Gastroesophageal sphincter (tissue), 4 donors: ENCODE measurements at regions not wholly inside any gene's neighbourhood (a gene's known extent, or its start where the extent isn't known, plus 50 kb on each side); places are given as distances from the start of the nearest gene placed in this dataset.

Source experiments
- ATAC-seq: fragments of 150-250 bp; one replicate; pipeline ENCODE4 v1.9.1; 2016; ENCODE audit warnings: mild to moderate bottlenecking, moderate library complexity
- H3K27ac ChIP-seq, 4 donors: fragments of 200-600 bp; sonication (generic) in 3 of 4; 1 replicate in 3 of 4; 2 replicates in 1 of 4; pipeline ENCODE4 v1.5.1; 2016 to 2019
- H3K27me3 ChIP-seq: fragments of 200-600 bp; sonication (generic); one replicate; pipeline ENCODE4 v1.5.1; 2019
- H3K36me3 ChIP-seq, 2 donors: fragments of 200-600 bp; sonication (generic); one replicate each; pipeline ENCODE4 v1.5.1; 2019; ENCODE audit warnings: control low read depth in 1 of 2
- H3K4me1 ChIP-seq, 3 donors: fragments of 200-600 bp; sonication (generic); 1 replicate in 2 of 3; 2 replicates in 1 of 3; pipeline ENCODE4 v1.5.1; 2016 to 2019; ENCODE audit warnings: control low read depth in 2 of 3
- H3K4me3 ChIP-seq, 2 donors: fragments of 200-600 bp; sonication (generic); one replicate each; pipeline ENCODE4 v1.5.1; 2019; ENCODE audit warnings: mild to moderate bottlenecking in 1 of 2, moderate library complexity in 1 of 2
- H3K9me3 ChIP-seq, 3 donors: fragments of 200-600 bp; sonication (generic); one replicate each; pipeline ENCODE4 v1.5.1; 2017 to 2019; ENCODE audit warnings: control low read depth in 2 of 3
- EP300 ChIP-seq: sonication (generic); formaldehyde crosslinking; IDR thresholded peaks from one replicate; pipeline ENCODE4 v1.6.1; 2017; ENCODE audit warnings: antibody characterized with exemption, mild to moderate bottlenecking
- POLR2A ChIP-seq, 2 donors: fragments of 450-650 bp; IDR thresholded peaks; one replicate each; pipeline ENCODE4 v1.6.1; 2017; ENCODE audit warnings: antibody characterized with exemption in 2 of 2, mild to moderate bottlenecking in 2 of 2, moderate library complexity in 1 of 2
- POLR2AphosphoS5 ChIP-seq: sonication (generic); formaldehyde crosslinking; IDR thresholded peaks from one replicate; pipeline ENCODE4 v1.6.1; 2017; ENCODE audit warnings: antibody characterized with exemption
- WGBS, 2 donors: methylation state at CpG; one replicate each; pipeline ENCODE4 v1.1.5; 2018; ENCODE audit warnings: low coverage in 1 of 2; 5-methylcytosine and 5-hydroxymethylcytosine counted together
- TF ChIP-seq, protein P1 (sequence below), 4 experiments: fragments of 200-600 bp in 2 of 4; fragments of 450-650 bp in 2 of 4; sonication (generic) in 1 of 4; IDR thresholded peaks; one replicate each; pipeline ENCODE4 v1.5.1; 2017 to 2019; ENCODE audit warnings: antibody characterized with exemption in 4 of 4, mild to moderate bottlenecking in 2 of 4, moderate library complexity in 2 of 4

DNA sequence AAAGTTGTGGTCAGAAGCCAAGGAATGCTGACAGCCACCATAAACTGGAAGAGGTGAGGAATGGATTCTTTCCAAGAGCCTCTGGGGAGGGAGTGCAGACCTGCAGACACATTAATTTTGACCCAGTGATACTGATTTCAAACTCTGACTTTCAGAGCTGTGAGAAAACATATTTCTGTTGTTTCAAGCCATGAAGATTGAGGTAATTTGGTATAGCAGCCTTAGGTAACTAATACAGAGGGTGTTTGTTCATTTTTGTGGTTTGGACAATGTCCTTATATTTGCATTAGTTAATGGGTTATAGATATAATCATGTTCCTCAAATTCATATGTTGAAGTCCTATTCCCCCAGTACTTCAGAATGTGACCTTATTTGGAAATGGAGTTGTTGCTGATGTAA lies 85.4 kb upstream of the GTSF1L start:
- no peak overlapping the region for H3K4me3 ChIP-seq
- H3K9me3 ChIP-seq: peaks cover 0 to 29% (median 0%) of the 10 kb centered on the region in 3 donors
- no peaks in the 10 kb centered on the region for H3K4me1 ChIP-seq
- no peak overlapping the region for H3K27ac ChIP-seq
- no peaks in the 10 kb centered on the region for H3K27me3 ChIP-seq
- TF ChIP-seq EP300 (no peak), POLR2AphosphoS5 (no peak), POLR2A (IDR thresholded peaks at IDR 0.05) (no peak)
- TF ChIP-seq, protein P1, sequence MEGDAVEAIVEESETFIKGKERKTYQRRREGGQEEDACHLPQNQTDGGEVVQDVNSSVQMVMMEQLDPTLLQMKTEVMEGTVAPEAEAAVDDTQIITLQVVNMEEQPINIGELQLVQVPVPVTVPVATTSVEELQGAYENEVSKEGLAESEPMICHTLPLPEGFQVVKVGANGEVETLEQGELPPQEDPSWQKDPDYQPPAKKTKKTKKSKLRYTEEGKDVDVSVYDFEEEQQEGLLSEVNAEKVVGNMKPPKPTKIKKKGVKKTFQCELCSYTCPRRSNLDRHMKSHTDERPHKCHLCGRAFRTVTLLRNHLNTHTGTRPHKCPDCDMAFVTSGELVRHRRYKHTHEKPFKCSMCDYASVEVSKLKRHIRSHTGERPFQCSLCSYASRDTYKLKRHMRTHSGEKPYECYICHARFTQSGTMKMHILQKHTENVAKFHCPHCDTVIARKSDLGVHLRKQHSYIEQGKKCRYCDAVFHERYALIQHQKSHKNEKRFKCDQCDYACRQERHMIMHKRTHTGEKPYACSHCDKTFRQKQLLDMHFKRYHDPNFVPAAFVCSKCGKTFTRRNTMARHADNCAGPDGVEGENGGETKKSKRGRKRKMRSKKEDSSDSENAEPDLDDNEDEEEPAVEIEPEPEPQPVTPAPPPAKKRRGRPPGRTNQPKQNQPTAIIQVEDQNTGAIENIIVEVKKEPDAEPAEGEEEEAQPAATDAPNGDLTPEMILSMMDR (IDR thresholded peaks at IDR 0.05): no peak
- H3K36me3 ChIP-seq: no peaks in the 10 kb centered on the region
- ATAC-seq: no peak

DNA sequence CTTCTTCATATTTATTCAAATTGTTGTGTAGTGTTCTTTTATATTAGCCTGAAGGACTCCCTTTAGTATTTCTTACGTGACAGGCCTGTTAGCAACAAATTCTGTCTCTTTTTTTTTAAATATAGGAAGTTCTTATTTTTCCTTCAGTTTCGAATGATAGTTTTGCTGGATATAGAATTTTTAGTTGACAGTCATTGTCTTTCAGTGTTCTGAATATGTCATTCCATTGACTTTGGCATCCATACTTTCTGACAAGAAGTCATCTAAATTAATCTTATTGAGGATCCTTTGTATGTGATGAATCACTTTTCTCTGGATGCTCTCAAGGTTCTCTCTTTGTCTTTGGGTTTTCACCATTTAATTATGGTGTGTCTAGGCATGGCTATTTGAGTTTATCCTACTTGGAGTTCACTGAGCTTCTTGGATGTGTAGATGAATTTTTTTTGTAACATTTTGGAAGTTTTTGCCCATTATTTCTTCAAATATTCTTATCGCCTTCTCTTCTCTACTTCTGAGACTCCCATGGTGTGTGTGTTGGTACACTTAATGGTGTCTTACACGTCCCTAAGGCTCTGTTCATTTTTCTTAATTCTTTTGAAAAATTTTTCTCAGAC lies 82.5 kb upstream of the GTSF1L start:
- Histone ChIP-seq H3K27ac (no peak overlapping the region), H3K4me3 (no peak overlapping the region), H3K36me3 (no peaks in the 10 kb centered on the region), H3K27me3 (no peaks in the 10 kb centered on the region), H3K9me3 (peaks cover 0 to 42% (median 0%) of the 10 kb centered on the region in 3 donors), H3K4me1 (no peaks in the 10 kb centered on the region)
- WGBS, 2 donors: 78 to 79% methylated on average over 2 to 4 of the region's 4 CpGs
- ATAC-seq: no peak
- no peak for TF ChIP-seq POLR2A (IDR thresholded peaks at IDR 0.05)
- no peak for TF ChIP-seq POLR2AphosphoS5
- TF ChIP-seq EP300: no peak
- TF ChIP-seq, protein P1 (IDR thresholded peaks at IDR 0.05): no peak

DNA sequence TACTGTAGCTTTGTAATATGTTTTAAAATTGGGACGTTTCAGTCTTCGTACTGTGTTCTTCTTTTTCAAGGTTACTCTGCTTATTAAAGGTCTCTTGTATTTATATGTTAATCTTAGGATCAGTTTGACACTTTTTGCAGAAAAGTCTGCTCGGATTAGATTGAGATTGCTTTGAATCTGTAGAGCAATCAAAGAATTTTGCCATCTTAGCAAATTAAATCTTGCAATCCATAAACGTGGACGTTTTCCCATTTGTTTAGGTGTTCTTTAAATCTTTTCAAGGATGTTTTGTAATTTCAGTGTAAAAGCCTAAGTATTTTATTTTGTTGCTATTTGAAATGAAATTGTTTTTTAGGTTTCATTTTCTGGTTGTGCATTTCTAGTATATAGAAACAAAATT lies 78.0 kb upstream of the GTSF1L start:
- TF ChIP-seq, protein P1 (IDR thresholded peaks at IDR 0.05): no peak
- TF ChIP-seq POLR2AphosphoS5: no peak
- no peak for TF ChIP-seq EP300
- TF ChIP-seq POLR2A (IDR thresholded peaks at IDR 0.05): no peak
- no peak overlapping the region for H3K4me3 ChIP-seq
- WGBS, 2 donors: 54 to 81% methylated on average over 5 of the region's 5 CpGs

DNA sequence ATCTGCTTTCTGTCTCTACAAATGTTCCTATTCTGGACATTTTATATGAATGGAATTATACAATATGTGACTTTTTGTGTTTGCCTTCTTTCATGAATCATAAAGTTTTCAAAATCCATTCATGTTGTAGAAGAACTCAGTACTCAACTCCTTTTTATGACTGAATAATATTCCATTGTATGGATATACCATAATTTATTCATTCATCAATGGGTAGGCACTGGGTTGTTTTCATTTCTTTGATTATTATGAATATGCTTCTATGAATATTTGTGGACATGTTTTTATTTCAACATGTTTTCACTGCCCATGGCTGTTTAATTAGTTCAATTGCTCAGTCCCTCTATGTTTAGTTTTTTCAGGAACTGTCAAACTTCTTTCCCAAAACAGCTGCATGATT lies 76.5 kb upstream of the GTSF1L start:
- no peak for ATAC-seq
- Histone ChIP-seq H3K36me3 (no peaks in the 10 kb centered on the region), H3K4me1 (peaks cover 0 to 6% (median 0%) of the 10 kb centered on the region in 3 donors), H3K9me3 (peaks cover 0 to 30% (median 0%) of the 10 kb centered on the region in 3 donors), H3K27ac (no peak overlapping the region), H3K4me3 (no peak overlapping the region), H3K27me3 (no peaks in the 10 kb centered on the region)
- TF ChIP-seq POLR2A (IDR thresholded peaks at IDR 0.05) (no peak), POLR2AphosphoS5 (no peak), EP300 (no peak)
- TF ChIP-seq, protein P1 (IDR thresholded peaks at IDR 0.05): no peak

More for the DNA sequence above, 78.0 kb upstream of the GTSF1L start:
- Histone ChIP-seq H3K9me3 (peaks cover 0 to 45% (median 0%) of the 10 kb centered on the region in 3 donors), H3K27ac (no peak overlapping the region), H3K27me3 (no peaks in the 10 kb centered on the region), H3K4me1 (no peaks in the 10 kb centered on the region), H3K36me3 (no peaks in the 10 kb centered on the region)
- ATAC-seq: no peak

DNA sequence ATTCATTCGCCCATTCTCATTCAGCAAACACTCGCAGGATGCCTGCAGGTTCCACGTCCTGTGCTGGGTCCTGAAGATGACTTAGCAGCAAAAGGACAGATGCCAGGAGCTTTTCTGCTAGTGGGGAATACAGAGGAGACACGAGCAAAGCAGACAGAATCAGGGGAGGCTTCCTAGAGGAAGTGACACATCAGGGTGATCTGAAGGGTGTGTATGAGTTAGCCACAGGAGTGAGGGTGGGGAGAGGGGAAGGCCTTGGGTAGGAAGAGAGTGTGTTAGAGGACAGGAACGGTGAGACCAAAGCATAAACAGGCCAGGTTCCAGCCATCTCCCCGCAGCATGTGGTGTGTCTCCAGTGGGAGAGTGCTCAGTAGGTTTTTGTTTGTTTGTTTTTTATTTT lies 73.4 kb upstream of the GTSF1L start:
- H3K27ac ChIP-seq: no peak overlapping the region
- H3K36me3 ChIP-seq: no peaks in the 10 kb centered on the region
- peaks cover 0 to 23% (median 0%) of the 10 kb centered on the region in 3 donors for H3K9me3 ChIP-seq
- ATAC-seq: no peak
- no peak overlapping the region for H3K4me3 ChIP-seq
- 65 to 88% methylated on average over 4 to 5 of the region's 6 CpGs for WGBS, 2 donors
- no peaks in the 10 kb centered on the region for H3K27me3 ChIP-seq
- no peak for TF ChIP-seq EP300
- no peak for TF ChIP-seq POLR2AphosphoS5
- TF ChIP-seq, protein P1 (IDR thresholded peaks at IDR 0.05): no peak
- no peak for TF ChIP-seq POLR2A (IDR thresholded peaks at IDR 0.05)
- H3K4me1 ChIP-seq: peaks cover 0 to 6% (median 0%) of the 10 kb centered on the region in 3 donors
